ENCODE measurements at regions not wholly inside any gene's neighbourhood (a gene's known extent, or its start where the extent isn't known, plus 50 kb on each side); places are given as distances from the start of the nearest gene placed in this dataset.
"Not testable (repeated sequence)": the region's sequence is repeated elsewhere in the genome, so short reads cannot be mapped to it uniquely, and the experiment has no call there.

DNA sequence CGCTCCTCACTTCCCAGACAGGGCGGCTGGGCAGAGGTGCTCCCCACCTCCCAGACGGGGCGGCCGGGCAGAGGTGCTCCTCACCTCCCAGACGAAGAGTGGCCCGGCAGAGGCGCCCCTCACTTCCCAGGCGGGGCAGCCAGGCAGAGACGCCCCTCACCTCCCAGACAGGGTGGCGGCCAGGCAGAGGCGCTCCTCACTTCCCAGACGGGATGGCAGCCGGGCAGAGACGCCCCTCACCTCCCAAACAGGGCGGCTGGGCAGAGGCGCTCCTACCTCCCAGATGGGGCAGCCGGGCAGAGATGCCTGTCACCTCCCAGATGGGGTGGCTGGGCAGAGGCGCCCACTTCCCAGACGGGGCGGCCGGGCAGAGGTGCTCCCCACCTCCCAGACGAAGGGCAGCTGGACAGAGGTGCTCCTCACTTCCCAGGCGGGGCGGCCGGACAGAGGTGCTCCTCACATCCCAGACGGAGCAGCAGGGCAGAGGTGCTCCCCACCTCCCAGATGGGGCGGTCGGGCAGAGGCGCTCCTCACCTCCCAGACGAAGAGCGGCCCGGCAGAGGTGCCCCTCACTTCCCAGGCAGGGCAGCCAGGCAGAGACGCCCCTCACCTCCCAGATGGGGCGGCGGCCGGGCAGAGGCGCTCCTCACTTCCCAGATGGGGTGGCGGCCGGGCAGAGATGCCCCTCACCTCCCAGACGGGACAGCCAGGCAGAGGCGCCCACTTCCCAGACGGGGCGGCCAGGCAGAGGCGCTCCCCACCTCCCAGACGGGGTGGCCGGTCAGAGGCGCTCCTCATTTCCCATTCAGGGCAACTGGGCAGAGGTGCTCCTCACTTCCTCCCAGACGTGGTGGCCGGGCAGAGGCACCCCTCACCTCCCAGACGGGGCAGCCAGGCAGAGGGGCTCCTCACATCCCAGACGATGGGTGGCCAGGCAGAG lies 176.9 kb downstream of the NUF2 start:
- H3K9ac ChIP-seq (ENCODE audit: insufficient read depth in 1 of 2, low read depth in 2 of 2, low read length in 2 of 2); H3K79me2 ChIP-seq (ENCODE audit: control insufficient read depth, insufficient read depth, low read length); DNase-seq (ENCODE audit: extremely low read depth in 1 of 4, low spot score in 3 of 4); in situ Hi-C loops (cut with MboI); H3K27me3 ChIP-seq (ENCODE audit: control insufficient read depth in 2 of 2, insufficient read depth in 2 of 2, low read length in 2 of 2); POLR2A ChIA-PET; H3K9me1 ChIP-seq (ENCODE audit: control insufficient read depth, insufficient read depth, low read length); H4K20me1 ChIP-seq (replicated peaks; ENCODE audit: control insufficient read depth, insufficient read depth, low read length); intact Hi-C loops (cut with micrococcal nuclease); BruUV-seq (replicated peaks); ATAC-seq; H3K4me1 ChIP-seq (replicated peaks in 1 of 2; ENCODE audit: control insufficient read depth in 2 of 2, insufficient read depth in 2 of 2, low read length in 2 of 2); H3K36me3 ChIP-seq (ENCODE audit: control insufficient read depth, insufficient read depth, low read length); H3K4me3 ChIP-seq; H2AFZ ChIP-seq (ENCODE audit: low read depth, low read length); FAIRE-seq; H3K27ac ChIP-seq (ENCODE audit: extremely low read depth, low read depth, low read length); H3K4me2 ChIP-seq (ENCODE audit: insufficient read depth, low read length); H3K9me3 ChIP-seq (replicated peaks; ENCODE audit: control insufficient read depth, insufficient read depth, low read depth, low read length): not testable (repeated sequence)
- CTCF ChIA-PET (ENCODE audit: low intra/inter-chr PET ratio): interaction anchor here (0.7 kb wide), 1 partner anchor 657 kb away, joined by 4 read pairs; no protein-coding TSS in a partner anchor
- whole genome bisulfite sequencing (ENCODE audit: insufficient coverage, low coverage, missing lambda C conversion rate): 1% methylated on average over 43 of the region's 52 CpGs

GRCh38 chr1:163504331-163504978 lies 182.7 kb downstream of the NUF2 start:
- no TSS peak for BruUV-seq (replicated peaks)
- CTCF ChIA-PET (ENCODE audit: low intra/inter-chr PET ratio): no interaction called here
- H3K27ac ChIP-seq (ENCODE audit: extremely low read depth, low read depth, low read length): no peak overlapping the region
- H3K4me3 ChIP-seq: no peak overlapping the region
- no peaks in the 10 kb centered on the region for H3K79me2 ChIP-seq (ENCODE audit: control insufficient read depth, insufficient read depth, low read length)
- no peak overlapping the region for H2AFZ ChIP-seq (ENCODE audit: low read depth, low read length)
- DNase-seq (ENCODE audit: extremely low read depth in 1 of 4, low spot score in 3 of 4) (no peak), ATAC-seq (no peak), FAIRE-seq (no peak)
- H3K9me1 ChIP-seq (ENCODE audit: control insufficient read depth, insufficient read depth, low read length): no peaks in the 10 kb centered on the region
- intact Hi-C loops (cut with micrococcal nuclease): no loop called here
- H3K9ac ChIP-seq (ENCODE audit: insufficient read depth in 1 of 2, low read depth in 2 of 2, low read length in 2 of 2): no peak overlapping the region
- H3K9me3 ChIP-seq (replicated peaks; ENCODE audit: control insufficient read depth, insufficient read depth, low read depth, low read length): no peaks in the 10 kb centered on the region
- 1% methylated on average over 10 of the region's 10 CpGs for WGBS (ENCODE audit: insufficient coverage, low coverage, missing lambda C conversion rate)
- H3K27me3 ChIP-seq (ENCODE audit: control insufficient read depth in 2 of 2, insufficient read depth in 2 of 2, low read length in 2 of 2): no peaks in the 10 kb centered on the region
- no peak overlapping the region for H3K4me2 ChIP-seq (ENCODE audit: insufficient read depth, low read length)
- in situ Hi-C loops (cut with MboI): no loop called here
- H4K20me1 ChIP-seq (replicated peaks; ENCODE audit: control insufficient read depth, insufficient read depth, low read length): no peaks in the 10 kb centered on the region
- no peaks in the 10 kb centered on the region for H3K36me3 ChIP-seq (ENCODE audit: control insufficient read depth, insufficient read depth, low read length)
- POLR2A ChIA-PET: no interaction called here
- no peaks in the 10 kb centered on the region for H3K4me1 ChIP-seq (replicated peaks in 1 of 2; ENCODE audit: control insufficient read depth in 2 of 2, insufficient read depth in 2 of 2, low read length in 2 of 2)
- no peak for TF ChIP-seq OTX1 (CRISPR knock-in tag; IDR thresholded peaks at IDR 0.05)
- TF ChIP-seq ZNF695 (CRISPR knock-in tag; IDR thresholded peaks at IDR 0.05): no peak
- TF ChIP-seq IRF2 (CRISPR knock-in tag; IDR thresholded peaks at IDR 0.05): no peak
- no peak for TF ChIP-seq ETV5 (CRISPR knock-in tag; IDR thresholded peaks at IDR 0.05; ENCODE audit: low read depth)
- no peak for TF ChIP-seq HNRNPH1 (optimal IDR thresholded peaks at IDR 0.05; ENCODE audit: low read depth, low read length)
- TF ChIP-seq RFX1 (IDR thresholded peaks at IDR 0.05): no peak
- TF ChIP-seq IRF9 (tag; IDR thresholded peaks at IDR 0.05): no peak
- no peak for TF ChIP-seq HMGXB4 (CRISPR knock-in tag; IDR thresholded peaks at IDR 0.05)

All from K562 (cell line).